ENCODE measurements at regions not wholly inside any gene's neighbourhood (a gene's known extent, or its start where the extent isn't known, plus 50 kb on each side); places are given as distances from the start of the nearest gene placed in this dataset.
"Not testable (repeated sequence)": the region's sequence is repeated elsewhere in the genome, so short reads cannot be mapped to it uniquely, and the experiment has no call there.

DNA sequence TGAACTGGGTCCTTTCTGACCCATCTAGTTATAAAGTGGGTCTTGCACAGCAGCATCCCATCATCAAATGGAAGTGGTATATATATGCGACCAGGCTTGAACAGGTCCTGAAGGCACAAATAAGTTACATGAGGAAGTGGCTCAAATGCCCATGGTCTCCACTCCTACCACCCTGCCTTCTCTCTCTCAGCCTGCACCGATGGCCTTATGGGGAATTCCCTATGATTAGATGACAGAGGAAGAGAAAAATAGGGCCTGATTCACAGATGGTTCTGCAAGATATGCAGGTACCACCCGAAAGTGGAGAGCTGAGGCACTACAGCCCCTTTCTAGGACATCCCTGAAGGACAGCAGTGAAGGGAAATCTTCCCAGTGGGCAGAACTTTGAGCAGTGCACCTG lies 1275.1 kb upstream of the CITED2 start:
- TF ChIP-seq CTCF, POLR2A (IDR thresholded peaks at IDR 0.05): not testable (repeated sequence)

Data from Peyer's patch (tissue), 4 donors.